ENCODE measurements at regions not wholly inside any gene's neighbourhood (a gene's known extent, or its start where the extent isn't known, plus 50 kb on each side); places are given as distances from the start of the nearest gene placed in this dataset.

DNA sequence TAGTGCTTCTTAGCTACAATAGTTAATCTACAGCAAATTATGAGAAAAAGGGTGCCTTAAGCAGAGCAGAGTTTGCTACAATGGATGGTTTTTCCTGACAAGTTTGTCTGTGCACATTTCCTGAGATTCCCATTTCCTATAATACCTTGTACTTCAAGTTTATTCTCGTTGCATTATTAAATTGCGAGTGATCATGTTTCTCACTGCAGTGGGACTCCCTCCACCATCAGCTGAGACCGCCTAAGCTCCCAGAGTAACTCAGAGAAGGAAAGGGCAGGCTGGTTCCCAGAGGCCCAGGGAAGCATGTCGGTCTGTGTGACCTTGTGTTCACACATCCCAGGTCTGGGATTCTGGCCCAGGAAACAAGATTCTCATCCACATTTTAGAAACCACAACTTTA, 162.1 kb downstream of the ARL4C start:
- DNase-seq: no peak

GRCh38 chr2:234334151-234334550, 162.7 kb downstream of the ARL4C start:
- no peak for DNase-seq

DNA sequence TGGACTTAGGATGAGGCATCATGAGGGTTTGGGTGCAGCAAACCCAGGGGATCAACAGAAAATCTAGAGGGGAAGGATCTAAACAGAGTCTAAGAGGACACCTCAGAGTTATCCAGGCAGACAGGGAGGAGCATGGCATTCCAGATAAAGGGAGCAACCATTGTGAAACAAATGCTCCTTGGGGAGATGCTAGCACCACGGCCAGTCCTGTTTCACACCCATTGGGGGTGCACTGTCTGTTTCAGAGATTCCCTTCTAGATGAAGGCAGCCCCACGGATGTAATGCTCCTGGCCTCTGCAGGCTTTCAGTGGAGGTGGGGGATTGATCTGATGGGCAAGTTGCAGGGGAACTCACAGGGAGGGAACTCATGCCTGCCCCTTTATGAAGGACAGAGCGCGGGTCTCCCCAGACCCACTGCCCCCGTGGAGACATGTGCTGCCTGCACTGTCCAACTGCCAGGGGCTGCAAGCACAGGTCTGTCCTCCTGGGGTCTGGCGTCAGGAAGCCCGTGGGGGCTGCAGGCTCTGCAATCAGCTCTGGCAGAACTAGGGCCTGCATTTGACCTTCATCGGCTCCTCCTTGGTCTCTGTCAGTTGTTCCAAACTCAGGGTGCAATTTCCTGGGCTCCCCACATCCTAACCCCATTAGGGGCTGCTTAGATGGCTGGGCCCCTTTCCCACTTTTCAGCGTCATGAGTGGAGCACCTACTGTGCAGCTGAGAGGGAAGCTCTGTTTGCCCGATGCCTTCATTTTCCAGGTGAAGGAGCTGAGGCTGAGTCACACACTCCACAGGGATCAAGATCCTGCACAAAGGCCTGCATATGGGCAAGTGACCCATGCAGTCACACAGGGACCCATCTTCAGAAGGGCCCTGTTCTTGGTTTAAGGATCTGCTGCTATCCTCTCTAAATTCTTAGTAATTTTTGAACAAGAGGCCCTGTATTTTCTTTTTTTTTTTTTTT, 163.4 kb downstream of the ARL4C start:
- no peak for DNase-seq

DNA sequence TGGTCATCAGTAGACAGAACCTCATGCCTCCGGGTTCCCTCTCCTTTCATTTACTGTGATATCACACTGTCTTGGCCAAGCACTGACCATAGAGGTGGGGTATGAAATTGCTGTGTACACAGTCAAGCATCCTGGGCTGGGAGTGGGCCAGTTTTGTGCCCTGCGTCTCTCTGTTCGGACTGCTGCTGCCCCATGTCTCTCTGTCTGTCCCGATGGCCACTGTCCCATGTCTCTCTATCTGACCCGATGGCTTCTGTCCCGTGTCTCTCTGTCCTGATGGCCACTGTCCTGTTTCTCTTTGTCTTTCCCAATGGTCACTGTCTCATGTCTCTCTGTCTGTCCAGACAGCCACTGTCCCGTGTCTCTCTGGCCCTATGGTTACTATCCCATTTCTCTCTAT, 164.9 kb downstream of the ARL4C start:
- no peak for DNase-seq

- no peak for DNase-seq
These were observed 165.3 kb downstream of the ARL4C start for GRCh38 chr2:234331566-234331965.

DNA sequence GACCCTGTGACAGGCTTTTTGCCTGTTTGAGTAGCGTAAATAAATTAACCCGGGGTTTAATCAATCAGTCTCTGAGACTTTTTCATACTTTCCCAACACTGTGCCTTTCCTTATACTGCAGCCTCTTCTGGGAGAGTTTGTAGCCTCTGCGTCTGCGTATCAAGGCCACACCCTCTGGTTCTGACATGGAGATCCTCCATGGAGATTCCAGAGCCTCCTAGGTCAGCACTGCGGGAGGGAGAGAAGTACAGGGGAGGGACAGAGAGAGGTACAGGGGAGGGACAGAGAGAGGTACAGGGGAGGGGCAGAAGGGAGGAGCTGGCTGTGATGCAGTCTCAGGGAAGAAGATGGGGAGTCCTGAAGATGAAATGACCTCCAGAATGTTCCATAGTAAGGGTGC, 166.0 kb downstream of the ARL4C start:
- no peak for DNase-seq

DNA sequence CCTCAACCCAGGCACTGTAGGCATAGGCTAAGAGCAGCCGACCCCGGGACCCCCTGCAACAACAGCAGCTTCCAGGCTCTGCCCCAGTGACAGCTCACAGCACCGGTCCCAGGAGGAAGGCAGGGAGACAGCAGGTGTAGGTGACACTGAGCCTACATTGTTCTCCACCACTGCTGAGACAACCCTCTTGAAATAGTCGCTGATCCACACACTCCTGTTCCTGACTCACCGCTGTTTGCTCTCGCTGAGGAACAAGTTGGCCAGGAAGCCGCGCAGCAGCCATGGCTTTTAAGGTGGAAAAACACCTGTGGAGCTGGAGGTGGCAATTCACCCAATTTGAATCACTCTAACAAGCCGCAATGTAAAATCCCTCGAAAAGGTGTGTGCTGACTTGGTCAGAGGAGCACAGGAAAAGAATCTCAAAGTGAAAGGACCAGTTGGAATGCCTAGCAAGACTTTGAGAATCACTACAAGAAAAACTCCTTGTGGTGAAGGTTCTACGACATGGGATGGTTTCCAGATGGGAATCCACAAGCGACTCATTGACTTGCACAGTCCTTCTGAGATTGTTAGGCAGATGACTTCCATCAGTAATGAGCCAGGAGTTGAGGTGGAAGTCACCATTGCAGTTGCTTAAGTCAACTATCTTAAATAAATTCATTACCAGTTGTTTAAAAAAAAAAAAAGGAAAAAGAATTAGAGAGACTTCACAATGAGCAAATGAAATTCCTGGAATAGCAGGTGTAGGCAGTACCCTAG, 167.5 kb downstream of the ARL4C start:
- no peak for DNase-seq

- DNase-seq: no peak
These were observed 168.4 kb downstream of the ARL4C start for GRCh38 chr2:234328444-234328990.

GRCh38 chr2:234326694-234327093, 170.2 kb downstream of the ARL4C start:
- DNase-seq: no peak

- no peak for DNase-seq
These were observed 172.8 kb downstream of the ARL4C start for GRCh38 chr2:234324116-234324515.

GRCh38 chr2:234322766-234323465, 174.0 kb downstream of the ARL4C start:
- no peak for DNase-seq

- no peak for DNase-seq
These were observed 176.8 kb downstream of the ARL4C start for GRCh38 chr2:234320066-234320465.

GRCh38 chr2:234318361-234318760, 178.5 kb downstream of the ARL4C start:
- no peak for DNase-seq

DNA sequence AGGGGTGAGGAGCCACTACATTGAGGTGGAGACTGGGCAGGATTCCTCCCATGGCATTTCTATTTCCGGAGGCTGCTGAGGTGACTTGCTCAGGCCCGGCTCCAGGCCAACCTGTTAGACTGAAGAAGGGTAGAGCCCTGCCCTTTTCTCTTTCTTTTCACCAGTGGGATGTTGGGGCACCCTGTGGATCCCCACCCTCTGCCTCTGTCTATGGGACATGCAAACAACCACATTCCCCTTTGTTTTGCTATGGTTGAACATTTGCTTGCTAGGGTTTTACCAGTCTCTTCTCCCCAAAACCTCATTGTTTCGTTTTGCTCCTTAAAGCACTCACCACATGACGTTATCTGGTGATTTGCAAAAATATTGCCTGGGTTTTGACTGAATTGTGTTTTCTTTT, 183.3 kb downstream of the ARL4C start:
- DNase-seq: no peak

- no peak for DNase-seq
These were observed 186.7 kb downstream of the ARL4C start for GRCh38 chr2:234310166-234310565.

- no peak for DNase-seq
These were observed 187.4 kb downstream of the ARL4C start for GRCh38 chr2:234309431-234309830.

- no peak for DNase-seq
These were observed 188.1 kb downstream of the ARL4C start for GRCh38 chr2:234308813-234309195.

- no peak for DNase-seq
These were observed 188.6 kb downstream of the ARL4C start for GRCh38 chr2:234308073-234308812.

DNA sequence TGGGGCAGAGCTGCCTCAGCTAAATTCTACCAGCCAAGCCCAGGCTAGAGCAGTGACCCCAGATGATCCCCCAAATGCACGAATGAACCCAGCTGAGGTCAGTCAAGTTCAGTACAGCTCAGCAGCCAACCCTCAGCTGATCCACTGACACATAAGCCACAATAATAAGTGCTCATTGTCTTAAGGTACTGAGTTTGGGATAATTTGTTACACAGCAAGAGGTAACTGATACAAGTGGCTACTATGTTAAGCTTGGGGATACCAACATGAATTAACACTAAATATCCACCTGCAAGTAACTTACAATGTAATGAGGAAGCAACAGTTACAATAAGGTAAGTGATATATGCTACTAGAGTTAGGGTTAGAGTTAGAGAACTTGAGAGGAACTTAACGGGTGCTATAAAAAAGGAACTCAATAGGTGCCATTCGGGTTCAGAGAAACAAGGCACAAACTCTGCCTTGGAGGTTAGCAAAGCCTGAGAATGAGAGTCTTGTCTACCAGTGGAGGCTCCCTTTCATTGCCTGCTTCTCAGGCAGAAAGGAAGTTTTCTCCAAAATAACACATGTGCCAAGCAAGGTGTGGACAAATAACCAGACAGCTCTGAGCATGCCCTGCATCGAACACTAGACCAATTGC, 189.4 kb downstream of the ARL4C start:
- DNase-seq: no peak

- no peak for DNase-seq
These were observed 190.3 kb downstream of the ARL4C start for GRCh38 chr2:234306426-234307173.

DNA sequence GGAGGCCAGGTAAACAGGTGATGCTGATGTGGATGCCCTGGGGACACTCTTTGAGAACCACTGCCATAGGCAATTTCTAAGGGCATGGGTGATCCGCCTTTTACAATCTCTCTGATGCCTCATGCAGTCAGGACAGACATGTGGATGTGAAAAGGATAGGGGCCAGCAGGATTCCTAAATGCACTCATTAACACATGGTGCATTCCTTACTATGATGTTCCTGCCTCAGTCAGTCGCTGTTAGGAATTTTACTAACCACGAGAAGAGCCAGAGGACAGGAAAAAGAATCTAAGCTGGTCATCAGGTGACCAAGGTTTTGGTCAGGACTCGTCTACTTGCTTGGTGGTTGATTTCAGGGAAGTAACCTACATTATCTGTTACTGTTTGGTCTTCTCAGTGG, 191.0 kb downstream of the ARL4C start:
- DNase-seq: no peak

Measured in NCI-H1930 (cell line).